GM19023 (cell line): ENCODE measurements at regions not wholly inside any gene's neighbourhood (a gene's known extent, or its start where the extent isn't known, plus 50 kb on each side); places are given as distances from the start of the nearest gene placed in this dataset.

Experiments
- ATAC-seq: cut with Tn5 transposase; IDR thresholded peaks from one replicate; pipeline ENCODE4 v1.9.1; 2021; ENCODE audit warnings: mild to moderate bottlenecking, moderate library complexity; ENCODE audit not compliant: unreplicated experiment

- ATAC-seq = no peak
These were observed 168.3 kb downstream of the DAD1 start for GRCh38 chr14:22420598-22421186.

GRCh38 chr14:22419620-22420019 is 169.4 kb downstream of the DAD1 start:
- ATAC-seq = no peak

GRCh38 chr14:22418631-22419030 is 170.4 kb downstream of the DAD1 start:
- no peak for ATAC-seq

GRCh38 chr14:22417914-22418313 is 171.1 kb downstream of the DAD1 start:
- ATAC-seq = no peak

GRCh38 chr14:22416193-22416592 is 172.8 kb downstream of the DAD1 start:
- no peak for ATAC-seq

GRCh38 chr14:22415605-22415959 is 173.4 kb downstream of the DAD1 start:
- no peak for ATAC-seq

GRCh38 chr14:22414876-22415604 is 174.0 kb downstream of the DAD1 start:
- ATAC-seq = no peak

- ATAC-seq = no peak
These were observed 176.1 kb downstream of the DAD1 start for GRCh38 chr14:22412926-22413411.

- no peak for ATAC-seq
These were observed 177.5 kb downstream of the DAD1 start for GRCh38 chr14:22411398-22412055.

- no peak for ATAC-seq
These were observed 178.5 kb downstream of the DAD1 start for GRCh38 chr14:22410497-22410896.

- no peak for ATAC-seq
These were observed 180.0 kb downstream of the DAD1 start for GRCh38 chr14:22409006-22409405.

GRCh38 chr14:22408547-22408946 is 180.5 kb downstream of the DAD1 start:
- no peak for ATAC-seq

GRCh38 chr14:22407033-22407432 is 182.0 kb downstream of the DAD1 start:
- ATAC-seq = no peak

GRCh38 chr14:22405201-22405600 is 183.8 kb downstream of the DAD1 start:
- ATAC-seq = no peak

GRCh38 chr14:22403296-22403695 is 185.7 kb downstream of the DAD1 start:
- no peak for ATAC-seq

GRCh38 chr14:22400655-22401259 is 188.3 kb downstream of the DAD1 start:
- ATAC-seq = no peak

- ATAC-seq = no peak
These were observed 189.2 kb downstream of the DAD1 start for GRCh38 chr14:22399776-22400175.

GRCh38 chr14:22397221-22397737 is 191.7 kb downstream of the DAD1 start:
- ATAC-seq = no peak

GRCh38 chr14:22395803-22396202 is 193.2 kb downstream of the DAD1 start:
- ATAC-seq = no peak

- no peak for ATAC-seq
These were observed 194.4 kb downstream of the DAD1 start for GRCh38 chr14:22394616-22395015.

- no peak for ATAC-seq
These were observed 195.2 kb downstream of the DAD1 start for GRCh38 chr14:22393796-22394195.
